ENCODE measurements at regions not wholly inside any gene's neighbourhood (a gene's known extent, or its start where the extent isn't known, plus 50 kb on each side); places are given as distances from the start of the nearest gene placed in this dataset.

DNA sequence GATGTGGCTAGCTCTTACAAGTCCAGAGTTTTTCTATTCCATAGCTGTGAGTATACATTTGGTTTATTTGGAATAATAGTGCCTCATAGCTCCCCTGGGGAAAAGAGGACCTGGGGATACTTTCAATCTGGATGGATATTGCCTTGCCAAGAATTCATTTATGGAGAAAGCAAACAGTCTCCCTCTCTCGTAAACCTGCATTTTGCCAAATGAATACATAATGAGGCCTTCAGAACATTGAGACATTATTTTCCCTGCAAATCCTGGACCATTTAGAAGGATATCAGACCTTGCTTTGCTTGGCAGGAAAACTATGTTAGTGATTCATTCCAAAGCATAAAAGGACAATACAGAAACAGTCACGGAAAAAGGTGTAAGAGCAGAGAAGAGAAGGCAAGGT lies 569.6 kb upstream of the BRINP1 start:
- Histone ChIP-seq H4K20me1 (ENCODE audit: insufficient read depth, low read length) (no peaks in the 10 kb centered on the region), H3K4me3 (ENCODE audit: low read depth, low read length, poor library complexity, severe bottlenecking) (no peak overlapping the region), H3K79me2 (ENCODE audit: insufficient read depth, low read length) (no peaks in the 10 kb centered on the region), H2AFZ (ENCODE audit: low read length) (no peak overlapping the region), H3K9me2 (ENCODE audit: low read depth, low read length) (no peaks in the 10 kb centered on the region), H3K9me3 (ENCODE audit: low read length) (no peaks in the 10 kb centered on the region), H3K4me2 (ENCODE audit: low read length) (no peak overlapping the region), H3F3A (ENCODE audit: insufficient read depth, low read length) (no peaks in the 10 kb centered on the region), H3K36me3 (ENCODE audit: insufficient read depth, low read length) (no peaks in the 10 kb centered on the region), H3K9ac (ENCODE audit: low read length) (no peak overlapping the region), H3K4me1 (ENCODE audit: insufficient read depth, low read length, severe bottlenecking) (no peaks in the 10 kb centered on the region), H3K27me3 (ENCODE audit: insufficient read depth, low read length) (no peaks in the 10 kb centered on the region), H3K27ac (ENCODE audit: low read depth, low read length, poor library complexity, severe bottlenecking) (no peak overlapping the region)
- TF ChIP-seq, protein P1, sequence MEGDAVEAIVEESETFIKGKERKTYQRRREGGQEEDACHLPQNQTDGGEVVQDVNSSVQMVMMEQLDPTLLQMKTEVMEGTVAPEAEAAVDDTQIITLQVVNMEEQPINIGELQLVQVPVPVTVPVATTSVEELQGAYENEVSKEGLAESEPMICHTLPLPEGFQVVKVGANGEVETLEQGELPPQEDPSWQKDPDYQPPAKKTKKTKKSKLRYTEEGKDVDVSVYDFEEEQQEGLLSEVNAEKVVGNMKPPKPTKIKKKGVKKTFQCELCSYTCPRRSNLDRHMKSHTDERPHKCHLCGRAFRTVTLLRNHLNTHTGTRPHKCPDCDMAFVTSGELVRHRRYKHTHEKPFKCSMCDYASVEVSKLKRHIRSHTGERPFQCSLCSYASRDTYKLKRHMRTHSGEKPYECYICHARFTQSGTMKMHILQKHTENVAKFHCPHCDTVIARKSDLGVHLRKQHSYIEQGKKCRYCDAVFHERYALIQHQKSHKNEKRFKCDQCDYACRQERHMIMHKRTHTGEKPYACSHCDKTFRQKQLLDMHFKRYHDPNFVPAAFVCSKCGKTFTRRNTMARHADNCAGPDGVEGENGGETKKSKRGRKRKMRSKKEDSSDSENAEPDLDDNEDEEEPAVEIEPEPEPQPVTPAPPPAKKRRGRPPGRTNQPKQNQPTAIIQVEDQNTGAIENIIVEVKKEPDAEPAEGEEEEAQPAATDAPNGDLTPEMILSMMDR (IDR thresholded peaks at IDR 0.05; ENCODE audit: low read length) = no peak
- TF ChIP-seq EZH2 (IDR thresholded peaks at IDR 0.05; ENCODE audit: borderline replicate concordance, low read length) = no peak

DNA sequence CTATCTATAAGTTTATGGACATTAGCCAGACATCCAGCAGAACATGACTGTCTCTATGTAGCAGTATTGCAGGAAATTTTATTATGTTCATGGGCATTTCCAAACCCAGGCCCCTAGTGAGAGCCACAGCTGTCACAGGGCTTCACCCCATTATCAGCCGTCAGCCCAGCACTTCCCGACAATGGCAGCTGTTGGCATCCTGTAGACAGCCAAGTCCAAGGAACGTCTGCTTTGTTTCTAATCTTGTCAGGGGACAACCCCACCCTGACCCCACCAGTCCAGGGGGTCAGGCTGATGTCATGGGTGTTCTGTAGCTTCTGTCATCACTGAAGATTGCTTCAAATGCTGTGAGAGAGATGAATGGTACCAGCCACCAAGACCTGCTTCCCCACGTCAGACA lies 565.3 kb upstream of the BRINP1 start:
- H3F3A ChIP-seq (ENCODE audit: insufficient read depth, low read length) = no peaks in the 10 kb centered on the region
- H3K27me3 ChIP-seq (ENCODE audit: insufficient read depth, low read length) = no peaks in the 10 kb centered on the region
- H3K9ac ChIP-seq (ENCODE audit: low read length) = no peak overlapping the region
- TF ChIP-seq, protein P1 (IDR thresholded peaks at IDR 0.05; ENCODE audit: low read length) = no peak
- TF ChIP-seq EZH2 (IDR thresholded peaks at IDR 0.05; ENCODE audit: borderline replicate concordance, low read length) = no peak
- H3K4me1 ChIP-seq (ENCODE audit: insufficient read depth, low read length, severe bottlenecking) = no peaks in the 10 kb centered on the region
- H4K20me1 ChIP-seq (ENCODE audit: insufficient read depth, low read length) = no peaks in the 10 kb centered on the region
- no peak overlapping the region for H3K4me2 ChIP-seq (ENCODE audit: low read length)
- no peaks in the 10 kb centered on the region for H3K79me2 ChIP-seq (ENCODE audit: insufficient read depth, low read length)
- no peaks in the 10 kb centered on the region for H3K9me3 ChIP-seq (ENCODE audit: low read length)
- no peaks in the 10 kb centered on the region for H3K36me3 ChIP-seq (ENCODE audit: insufficient read depth, low read length)
- H2AFZ ChIP-seq (ENCODE audit: low read length) = no peak overlapping the region
- no peaks in the 10 kb centered on the region for H3K9me2 ChIP-seq (ENCODE audit: low read depth, low read length)
- no peak overlapping the region for H3K4me3 ChIP-seq (ENCODE audit: low read depth, low read length, poor library complexity, severe bottlenecking)
- H3K27ac ChIP-seq (ENCODE audit: low read depth, low read length, poor library complexity, severe bottlenecking) = no peak overlapping the region

DNA sequence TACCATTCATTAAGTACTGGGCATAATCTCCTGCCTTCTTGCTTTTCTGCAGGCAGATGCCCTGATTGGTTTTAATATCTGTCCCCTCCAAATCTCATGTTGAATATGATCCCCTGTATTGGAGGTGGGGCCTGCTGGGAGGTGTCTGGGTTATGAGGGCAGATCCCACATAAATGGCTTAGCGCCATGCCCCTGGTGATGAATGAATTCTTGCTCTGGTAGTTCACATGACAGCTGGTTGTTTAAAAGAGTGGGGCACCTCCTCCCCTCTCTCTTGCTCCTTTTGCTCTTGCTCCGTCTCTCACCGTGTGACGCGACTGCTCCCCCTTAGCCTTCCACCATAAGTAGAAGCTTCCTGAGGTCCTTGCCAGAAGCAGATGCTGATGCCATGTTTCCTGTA lies 564.0 kb upstream of the BRINP1 start:
- Histone ChIP-seq H3K9me3 (ENCODE audit: low read length) (no peaks in the 10 kb centered on the region), H3K9me2 (ENCODE audit: low read depth, low read length) (no peaks in the 10 kb centered on the region), H3K36me3 (ENCODE audit: insufficient read depth, low read length) (no peaks in the 10 kb centered on the region), H3K79me2 (ENCODE audit: insufficient read depth, low read length) (no peaks in the 10 kb centered on the region), H3K4me1 (ENCODE audit: insufficient read depth, low read length, severe bottlenecking) (no peaks in the 10 kb centered on the region), H3K4me3 (ENCODE audit: low read depth, low read length, poor library complexity, severe bottlenecking) (no peak overlapping the region), H3K27ac (ENCODE audit: low read depth, low read length, poor library complexity, severe bottlenecking) (no peak overlapping the region), H3K4me2 (ENCODE audit: low read length) (no peak overlapping the region), H3K27me3 (ENCODE audit: insufficient read depth, low read length) (no peaks in the 10 kb centered on the region), H3F3A (ENCODE audit: insufficient read depth, low read length) (no peaks in the 10 kb centered on the region), H4K20me1 (ENCODE audit: insufficient read depth, low read length) (no peaks in the 10 kb centered on the region), H2AFZ (ENCODE audit: low read length) (no peak overlapping the region), H3K9ac (ENCODE audit: low read length) (no peak overlapping the region)
- TF ChIP-seq, protein P1 (IDR thresholded peaks at IDR 0.05; ENCODE audit: low read length) = no peak
- no peak for TF ChIP-seq EZH2 (IDR thresholded peaks at IDR 0.05; ENCODE audit: borderline replicate concordance, low read length)

Data from OCI-LY1 (cell line).